HG03342 (cell line): ENCODE measurements at regions not wholly inside any gene's neighbourhood (a gene's known extent, or its start where the extent isn't known, plus 50 kb on each side); places are given as distances from the start of the nearest gene placed in this dataset.

ENCODE experiments used
- ATAC-seq: cut with Tn5 transposase; IDR thresholded peaks from one replicate; pipeline ENCODE4 v1.9.1; 2021; ENCODE audit warnings: mild to moderate bottlenecking, moderate library complexity; ENCODE audit not compliant: unreplicated experiment

- no peak for ATAC-seq
Observed at GRCh38 chr20:59429396-59429795, 129.0 kb downstream of the EDN3 start.

DNA sequence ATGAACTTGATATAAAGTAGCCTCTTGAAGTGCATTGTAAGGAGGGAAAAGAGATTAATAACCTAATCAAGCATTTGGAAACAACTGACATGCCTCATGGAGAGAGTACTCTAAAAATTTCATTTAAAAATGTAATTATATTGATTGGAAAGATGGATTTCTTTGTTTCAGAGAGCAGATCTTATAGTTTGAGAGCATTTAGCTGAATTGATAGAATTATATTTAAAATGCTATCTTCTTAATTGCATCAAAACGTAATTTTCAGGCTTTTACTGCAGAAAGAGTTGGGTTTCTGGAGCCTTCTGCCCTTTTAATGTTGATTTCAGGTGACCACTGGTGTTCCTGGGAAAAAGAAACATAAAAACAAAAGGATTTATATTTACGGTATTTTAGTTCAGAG is 130.6 kb downstream of the EDN3 start:
- no peak for ATAC-seq

GRCh38 chr20:59434960-59435359 is 134.5 kb downstream of the EDN3 start:
- ATAC-seq = no peak

- no peak for ATAC-seq
Observed at GRCh38 chr20:59435518-59435917, 135.1 kb downstream of the EDN3 start.

- ATAC-seq = no peak
Observed at GRCh38 chr20:59437601-59438031, 137.2 kb downstream of the EDN3 start.

- no peak for ATAC-seq
Observed at GRCh38 chr20:59438201-59438600, 137.8 kb downstream of the EDN3 start.

DNA sequence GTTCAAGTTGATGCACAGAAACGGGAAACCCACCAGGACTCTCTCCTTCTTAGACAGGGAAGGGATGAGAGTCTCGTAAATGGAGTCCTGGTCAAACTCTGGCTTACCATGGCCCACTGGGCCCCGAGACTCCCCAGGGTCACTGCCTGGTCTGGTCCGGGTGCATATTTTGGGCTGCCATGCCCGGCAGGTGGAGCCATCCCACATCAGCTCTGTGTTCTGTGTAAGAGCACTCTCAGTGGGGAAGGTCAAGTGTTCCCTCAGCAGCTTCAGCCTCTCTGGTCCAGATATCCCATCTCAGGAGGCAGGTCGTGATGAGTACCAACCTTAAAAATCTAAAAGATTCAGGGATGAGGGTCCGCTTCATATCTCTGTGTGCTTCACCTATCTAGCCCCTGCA is 138.8 kb downstream of the EDN3 start:
- no peak for ATAC-seq

GRCh38 chr20:59441306-59441705 is 140.9 kb downstream of the EDN3 start:
- ATAC-seq = no peak

GRCh38 chr20:59441860-59442810 is 141.7 kb downstream of the EDN3 start:
- ATAC-seq = no peak

DNA sequence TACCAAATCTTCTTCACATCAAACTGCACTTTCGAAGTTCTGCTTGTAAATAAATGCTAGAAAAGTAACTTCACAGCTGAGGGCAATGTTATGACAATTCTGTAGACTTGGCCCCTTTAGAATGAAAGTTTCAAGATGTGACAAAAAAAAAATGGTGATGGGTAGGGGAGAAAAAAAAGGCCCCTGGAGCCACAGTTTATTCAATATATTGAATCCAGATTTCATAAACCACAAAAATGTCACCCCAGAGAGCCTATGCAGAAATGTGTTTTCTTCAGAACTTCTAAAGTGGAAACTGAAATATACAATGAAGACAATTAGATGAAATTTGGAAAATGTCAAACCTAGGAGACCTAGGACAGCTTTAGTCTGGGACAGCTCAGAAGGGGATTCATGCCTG is 143.1 kb downstream of the EDN3 start:
- ATAC-seq = no peak

GRCh38 chr20:59446376-59446775 is 146.0 kb downstream of the EDN3 start:
- ATAC-seq = no peak

DNA sequence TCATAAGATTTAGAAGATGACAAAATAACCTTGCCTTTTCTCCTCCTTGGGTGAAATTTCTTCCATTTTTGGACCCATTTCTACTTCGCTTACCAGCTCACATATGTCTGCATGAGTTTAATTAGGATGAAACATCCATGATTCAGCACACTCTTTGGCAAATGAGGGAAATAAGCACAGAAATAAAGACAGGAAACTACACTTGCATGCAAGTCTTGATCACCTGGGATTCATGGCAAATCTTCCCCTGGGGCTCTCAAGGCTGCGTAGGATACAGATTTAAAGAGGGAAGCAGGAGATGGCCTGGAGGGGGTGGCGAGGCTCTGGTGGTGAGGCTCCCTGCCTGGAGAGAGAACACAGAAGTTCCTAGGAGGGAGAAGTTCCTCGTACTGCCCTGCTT is 147.8 kb downstream of the EDN3 start:
- no peak for ATAC-seq

DNA sequence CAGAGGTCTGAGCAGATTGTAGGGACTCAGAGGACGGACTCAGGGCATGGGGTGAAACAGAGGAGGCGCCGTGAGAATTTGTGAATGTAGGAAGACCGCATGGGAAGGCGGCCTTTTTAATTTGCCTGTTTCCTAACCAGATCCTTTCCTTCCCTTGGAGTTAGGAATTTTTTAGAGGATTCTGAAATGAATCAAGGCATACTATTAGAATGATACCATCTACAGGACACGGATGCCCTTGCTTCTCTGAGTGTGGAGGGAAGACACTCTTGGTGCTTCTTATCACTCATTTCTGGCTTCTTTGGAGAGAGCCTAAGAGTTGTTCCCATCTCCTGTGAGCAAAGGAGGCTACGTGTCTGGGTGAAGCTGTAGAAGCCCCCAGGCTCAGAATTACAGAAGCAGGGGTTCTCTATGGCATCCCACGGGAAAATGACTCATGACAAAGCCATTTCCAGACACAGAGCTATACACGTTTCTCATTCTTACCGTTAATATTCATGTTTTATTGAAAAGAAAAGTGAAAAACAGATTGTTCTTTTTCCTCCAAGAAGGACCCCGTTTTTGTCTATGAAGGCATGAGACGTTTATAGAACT is 148.5 kb downstream of the EDN3 start:
- ATAC-seq = no peak

- ATAC-seq = no peak
Observed at GRCh38 chr20:59451066-59451630, 150.7 kb downstream of the EDN3 start.

DNA sequence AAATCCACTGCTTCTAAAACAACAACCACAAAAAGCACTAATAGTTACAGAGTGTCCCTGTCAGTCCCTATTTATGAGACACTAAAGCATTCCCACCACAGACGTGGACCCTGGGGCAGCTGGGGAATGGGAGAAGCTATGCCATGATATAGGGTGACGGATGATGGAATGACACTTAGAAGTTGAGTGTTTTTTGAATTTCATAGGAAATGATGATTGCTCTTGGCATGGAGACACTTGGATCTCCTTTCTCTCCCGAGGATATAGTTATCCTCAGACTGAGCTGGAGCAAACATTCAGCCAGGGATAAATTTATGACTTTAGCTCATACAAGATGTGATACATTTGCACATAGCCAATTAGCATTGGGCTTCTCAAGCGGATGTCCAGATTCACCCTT is 151.2 kb downstream of the EDN3 start:
- ATAC-seq = no peak

- no peak for ATAC-seq
Observed at GRCh38 chr20:59452856-59453255, 151.5 kb upstream of the PHACTR3 start.

DNA sequence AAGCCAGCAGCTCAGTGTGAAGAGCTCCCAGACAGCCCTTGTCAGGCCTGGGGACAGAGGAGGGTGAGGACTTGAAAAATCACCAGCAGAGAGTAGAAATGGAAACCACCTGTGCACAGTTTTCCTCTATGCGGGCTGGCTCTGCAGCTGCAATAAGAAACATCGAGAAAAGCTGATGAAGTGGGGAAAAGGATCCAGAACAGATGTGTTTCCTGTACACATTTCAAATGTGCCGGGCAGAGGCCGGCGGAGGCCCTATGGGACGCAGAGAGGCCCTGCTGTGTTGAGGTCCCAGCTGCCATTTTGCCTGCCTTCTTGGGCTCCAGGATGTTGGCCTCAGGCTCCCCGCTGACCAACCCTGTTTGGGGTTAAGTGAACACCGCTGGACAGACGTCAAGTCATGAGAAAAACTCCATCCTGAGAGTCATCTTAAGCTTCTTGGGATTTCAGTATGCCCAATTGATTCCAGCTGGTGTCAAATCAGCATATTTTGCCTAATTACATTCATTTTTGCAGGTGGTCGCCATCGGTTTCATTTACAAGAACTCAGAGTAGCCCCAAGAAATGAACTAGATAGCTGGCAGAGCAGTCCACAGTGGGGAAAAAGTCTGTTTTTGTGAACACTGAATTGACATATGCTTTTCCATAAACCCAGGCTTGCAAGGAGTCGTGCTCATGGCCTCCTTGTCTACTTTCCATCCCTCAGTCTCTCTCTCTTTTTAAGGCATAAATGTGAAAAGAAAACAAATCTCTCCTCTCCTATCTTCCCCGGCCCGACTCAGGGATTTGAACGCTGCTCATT is 150.4 kb upstream of the PHACTR3 start:
- no peak for ATAC-seq

GRCh38 chr20:59455402-59456341 is 148.7 kb upstream of the PHACTR3 start:
- ATAC-seq = no peak

GRCh38 chr20:59456342-59457279 is 147.7 kb upstream of the PHACTR3 start:
- ATAC-seq = no peak
